GM23248 (cell line): ENCODE measurements at regions not wholly inside any gene's neighbourhood (a gene's known extent, or its start where the extent isn't known, plus 50 kb on each side); places are given as distances from the start of the nearest gene placed in this dataset.

Source experiments
- DNase-seq: peaks from one replicate; pipeline ENCODE4 v3.0.0-alpha.2; 2015
- H2AFZ ChIP-seq: fragments of 200-600 bp; sonication (generic); 2 replicates; pipeline ENCODE4 v1.6.1; 2016; ENCODE audit warnings: antibody characterized with exemption
- H3F3A ChIP-seq: fragments of 200-600 bp; sonication (generic); 2 replicates; pipeline ENCODE4 v1.6.1; 2016; ENCODE audit warnings: mild to moderate bottlenecking, antibody characterized with exemption, mixed run types; ENCODE audit not compliant: insufficient read depth
- H3K27ac ChIP-seq: fragments of 200-600 bp; sonication (generic); 2 replicates; pipeline ENCODE4 v1.5.1; 2016; ENCODE audit warnings: mild to moderate bottlenecking
- H3K27me3 ChIP-seq: fragments of 200-600 bp; sonication (generic); replicated peaks from 2 replicates; pipeline ENCODE4 v1.6.1; 2016; ENCODE audit warnings: mild to moderate bottlenecking; ENCODE audit not compliant: insufficient read depth
- H3K36me3 ChIP-seq: fragments of 200-600 bp; sonication (generic); 2 replicates; pipeline ENCODE4 v1.6.1; 2016; ENCODE audit warnings: low read depth, mild to moderate bottlenecking
- H3K4me1 ChIP-seq: fragments of 200-600 bp; sonication (generic); 2 replicates; pipeline ENCODE4 v1.6.1; 2016; ENCODE audit warnings: mild to moderate bottlenecking; ENCODE audit not compliant: insufficient read depth
- H3K4me2 ChIP-seq: fragments of 200-600 bp; sonication (generic); one replicate; pipeline ENCODE4 v1.6.1; 2016; ENCODE audit warnings: mild to moderate bottlenecking; ENCODE audit not compliant: unreplicated experiment
- H3K4me3 ChIP-seq: fragments of 200-600 bp; sonication (generic); 2 replicates; pipeline ENCODE4 v1.5.1; 2016; ENCODE audit warnings: mild to moderate bottlenecking
- H3K79me2 ChIP-seq: fragments of 200-600 bp; sonication (generic); 2 replicates; pipeline ENCODE4 v1.6.1; 2016; ENCODE audit warnings: mild to moderate bottlenecking; ENCODE audit not compliant: insufficient read depth
- H3K9ac ChIP-seq: fragments of 200-600 bp; sonication (generic); 2 replicates; pipeline ENCODE4 v1.6.1; 2016; ENCODE audit warnings: mild to moderate bottlenecking
- H3K9me2 ChIP-seq: fragments of 200-600 bp; sonication (generic); 2 replicates; pipeline ENCODE4 v1.6.1; 2016; ENCODE audit warnings: mixed run types, mild to moderate bottlenecking, moderate library complexity; ENCODE audit not compliant: insufficient read depth
- H3K9me3 ChIP-seq: fragments of 200-600 bp; sonication (generic); one replicate; pipeline ENCODE4 v1.6.1; 2017; ENCODE audit warnings: low read depth
- H4K20me1 ChIP-seq: fragments of 200-600 bp; sonication (generic); 2 replicates; pipeline ENCODE4 v1.6.0; 2016; ENCODE audit not compliant: insufficient read depth
- EZH2 ChIP-seq: fragments of 200-600 bp; sonication (generic); IDR thresholded peaks from 2 replicates; pipeline ENCODE4 v1.6.1; 2018; ENCODE audit warnings: antibody characterized with exemption, mild to moderate bottlenecking; ENCODE audit not compliant: insufficient read depth, poor library complexity, severe bottlenecking
- EZH2phosphoT487 ChIP-seq: fragments of 200-600 bp; sonication (generic); IDR thresholded peaks from 2 replicates; pipeline ENCODE4 v1.6.1; 2018; ENCODE audit warnings: antibody characterized with exemption, moderate library complexity, mild to moderate bottlenecking, low read depth; ENCODE audit not compliant: insufficient read depth
- WGBS, 2 experiments: methylation state at CpG; one replicate each; pipeline ENCODE4 v1.1.6; 2015 to 2017; ENCODE audit warnings: low lambda C conversion rate in 2 of 2, low coverage in 1 of 2; ENCODE audit errors: missing lambda C conversion rate in 2 of 2; 5-methylcytosine and 5-hydroxymethylcytosine counted together
- in situ Hi-C: fragments of 300-500 bp; cut with MboI; formaldehyde crosslinking; loops from 2 replicates; pipeline ENCODE4 v1.15.0; 2020

GRCh38 chr3:76943058-76943457 lies 96.8 kb upstream of the ROBO2 start:
- no peaks in the 10 kb centered on the region for H3K9me2 ChIP-seq
- in situ Hi-C loops = no loop called here
- no peaks in the 10 kb centered on the region for H3K36me3 ChIP-seq
- no peaks in the 10 kb centered on the region for H3F3A ChIP-seq
- no peaks in the 10 kb centered on the region for H4K20me1 ChIP-seq
- no peak overlapping the region for H3K4me2 ChIP-seq
- H3K79me2 ChIP-seq = no peaks in the 10 kb centered on the region
- no peaks in the 10 kb centered on the region for H3K27me3 ChIP-seq
- no peak overlapping the region for H3K27ac ChIP-seq
- no peak for TF ChIP-seq EZH2
- no peaks in the 10 kb centered on the region for H3K4me1 ChIP-seq
- H3K9me3 ChIP-seq = no peaks in the 10 kb centered on the region
- no peak overlapping the region for H2AFZ ChIP-seq
- DNase-seq = no peak
- 18 to 20% methylated on average over 3 of the region's 3 CpGs for WGBS, 2 experiments
- H3K9ac ChIP-seq = no peak overlapping the region
- H3K4me3 ChIP-seq = no peak overlapping the region

GRCh38 chr3:76943671-76944070 lies 96.2 kb upstream of the ROBO2 start:
- Histone ChIP-seq H3K9ac (no peak overlapping the region), H3K4me3 (no peak overlapping the region), H4K20me1 (no peaks in the 10 kb centered on the region), H3K36me3 (no peaks in the 10 kb centered on the region), H3K9me2 (no peaks in the 10 kb centered on the region), H3K79me2 (no peaks in the 10 kb centered on the region), H3F3A (no peaks in the 10 kb centered on the region), H3K27ac (no peak overlapping the region), H3K4me1 (no peaks in the 10 kb centered on the region), H3K4me2 (no peak overlapping the region), H3K27me3 (no peaks in the 10 kb centered on the region), H3K9me3 (no peaks in the 10 kb centered on the region), H2AFZ (no peak overlapping the region)
- TF ChIP-seq EZH2phosphoT487 (no peak), EZH2 (no peak)
- WGBS, 2 experiments = 45 to 52% methylated on average over 3 of the region's 3 CpGs
- in situ Hi-C loops = no loop called here
- no peak for DNase-seq

DNA sequence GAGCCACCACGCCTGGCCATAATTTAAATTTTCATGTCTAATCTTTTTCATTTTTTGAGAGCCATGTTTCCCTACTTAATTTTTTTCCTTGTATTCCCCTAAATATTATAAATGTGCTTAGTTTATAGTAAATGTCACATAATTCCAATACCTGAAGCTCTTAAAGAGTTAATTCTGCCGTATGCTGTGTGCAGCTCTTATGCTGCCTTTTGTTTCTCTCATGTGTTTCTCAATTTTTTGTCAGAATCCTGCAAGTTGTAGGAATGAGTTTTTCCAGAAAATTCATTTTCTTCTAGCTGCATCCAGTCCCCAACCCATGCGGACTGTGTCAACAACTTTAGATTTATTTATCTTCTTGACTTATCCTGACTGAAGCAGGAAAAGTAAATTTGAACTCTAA lies 90.9 kb upstream of the ROBO2 start:
- H3K27ac ChIP-seq = no peak overlapping the region
- in situ Hi-C loops = no loop called here
- no peaks in the 10 kb centered on the region for H3K79me2 ChIP-seq
- H3K36me3 ChIP-seq = no peaks in the 10 kb centered on the region
- no peaks in the 10 kb centered on the region for H3K27me3 ChIP-seq
- H3F3A ChIP-seq = no peaks in the 10 kb centered on the region
- DNase-seq = no peak
- H2AFZ ChIP-seq = no peak overlapping the region
- TF ChIP-seq EZH2 (no peak), EZH2phosphoT487 (no peak)
- no peaks in the 10 kb centered on the region for H4K20me1 ChIP-seq
- no peak overlapping the region for H3K4me2 ChIP-seq
- H3K4me3 ChIP-seq = no peak overlapping the region
- H3K9ac ChIP-seq = no peak overlapping the region
- H3K9me2 ChIP-seq = no peaks in the 10 kb centered on the region
- no peaks in the 10 kb centered on the region for H3K4me1 ChIP-seq
- no peaks in the 10 kb centered on the region for H3K9me3 ChIP-seq
- WGBS, 2 experiments = 59 to 64% methylated on average over 3 of the region's 3 CpGs

DNA sequence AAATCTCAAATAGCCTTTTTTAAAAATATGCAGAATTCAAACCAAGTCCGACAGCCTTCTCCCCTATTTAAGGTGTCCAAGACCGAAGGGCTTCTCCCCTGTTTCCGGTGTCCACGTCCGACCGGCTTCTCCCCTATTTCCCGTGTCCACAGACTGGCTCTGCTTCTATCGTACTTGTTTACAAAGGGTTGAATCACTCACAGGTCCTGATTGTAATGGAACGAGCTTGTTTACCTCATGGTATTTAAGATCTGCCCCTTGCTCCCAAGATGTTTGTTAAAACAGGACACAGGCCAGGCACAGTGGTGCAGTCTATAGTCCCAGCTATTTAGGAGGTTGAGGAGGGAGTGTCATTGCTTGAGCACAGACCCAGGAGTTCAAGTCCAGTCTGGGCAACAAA lies 90.4 kb upstream of the ROBO2 start:
- no peak overlapping the region for H3K9ac ChIP-seq
- no peaks in the 10 kb centered on the region for H3K4me1 ChIP-seq
- no peak overlapping the region for H3K4me3 ChIP-seq
- no peaks in the 10 kb centered on the region for H3K36me3 ChIP-seq
- TF ChIP-seq EZH2 = no peak
- H3K27me3 ChIP-seq = no peaks in the 10 kb centered on the region
- H4K20me1 ChIP-seq = no peaks in the 10 kb centered on the region
- H3K9me3 ChIP-seq = no peaks in the 10 kb centered on the region
- H2AFZ ChIP-seq = no peak overlapping the region
- 66 to 81% methylated on average over 9 of the region's 9 CpGs for WGBS, 2 experiments
- H3K79me2 ChIP-seq = no peaks in the 10 kb centered on the region
- in situ Hi-C loops = no loop called here
- no peaks in the 10 kb centered on the region for H3F3A ChIP-seq
- no peaks in the 10 kb centered on the region for H3K9me2 ChIP-seq
- H3K27ac ChIP-seq = no peak overlapping the region
- no peak overlapping the region for H3K4me2 ChIP-seq
- no peak for DNase-seq

DNA sequence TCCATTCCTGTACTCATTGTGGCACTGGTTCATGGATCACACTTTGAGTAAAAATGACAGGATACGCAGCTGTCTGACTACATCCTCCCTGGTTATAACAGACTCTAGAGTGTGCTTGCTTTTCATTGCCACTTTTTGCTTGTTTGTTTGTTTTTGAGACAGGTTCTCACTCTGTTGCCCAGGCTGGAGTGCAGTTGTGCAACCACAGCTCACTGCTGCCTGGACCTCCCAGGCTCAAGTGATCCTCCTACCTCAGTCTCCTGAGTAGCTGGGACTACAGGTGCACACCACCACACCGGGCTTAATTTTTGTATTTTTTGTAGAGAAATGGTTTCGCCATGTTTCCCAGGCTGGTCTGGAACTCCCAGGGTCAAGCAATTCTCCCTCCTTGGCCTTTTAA lies 89.3 kb upstream of the ROBO2 start:
- in situ Hi-C loops = no loop called here
- no peaks in the 10 kb centered on the region for H3K4me1 ChIP-seq
- WGBS, 2 experiments = 52 to 56% methylated on average over 3 of the region's 3 CpGs

More for the DNA sequence above, 89.3 kb upstream of the ROBO2 start:
- Histone ChIP-seq H3F3A (no peaks in the 10 kb centered on the region), H3K79me2 (no peaks in the 10 kb centered on the region), H3K9ac (no peak overlapping the region), H4K20me1 (no peaks in the 10 kb centered on the region), H3K4me3 (no peak overlapping the region), H3K4me2 (no peak overlapping the region), H3K9me2 (no peaks in the 10 kb centered on the region), H3K36me3 (no peaks in the 10 kb centered on the region), H3K27ac (no peak overlapping the region), H3K9me3 (no peaks in the 10 kb centered on the region), H3K27me3 (no peaks in the 10 kb centered on the region), H2AFZ (no peak overlapping the region)
- TF ChIP-seq EZH2phosphoT487 (no peak), EZH2 (no peak)
- no peak for DNase-seq
